Tibial artery (tissue), 4 donors: ENCODE measurements at regions not wholly inside any gene's neighbourhood (a gene's known extent, or its start where the extent isn't known, plus 50 kb on each side); places are given as distances from the start of the nearest gene placed in this dataset.
A peak's percentile ranks its signal among the peaks of the same experiment; 100 is the strongest.

Experiments used
- DNase-seq, 2 donors: peaks; one replicate each; pipeline ENCODE4 v3.0.0-alpha.2; 2019
- H3K27ac ChIP-seq, 2 donors: fragments of 200-600 bp; sonication (generic) in 1 of 2; 1 replicate in 1 of 2; 2 replicates in 1 of 2; pipeline ENCODE4 v1.5.1; 2018 to 2019; ENCODE audit warnings: mild to moderate bottlenecking in 1 of 2
- H3K27me3 ChIP-seq, 2 donors: fragments of 200-600 bp; sonication (generic) in 1 of 2; one replicate each; pipeline versions ENCODE4 v1.5.1 to v1.6.0; 2016 to 2019
- H3K36me3 ChIP-seq, 3 donors: fragments of 200-600 bp; sonication (generic) in 2 of 3; one replicate each; pipeline ENCODE4 v1.5.1; 2016 to 2019; ENCODE audit warnings: mild to moderate bottlenecking in 2 of 3
- H3K4me1 ChIP-seq, 4 donors: fragments of 200-600 bp; sonication (generic) in 2 of 4; 1 replicate in 3 of 4; 2 replicates in 1 of 4; pipeline ENCODE4 v1.5.1; 2016 to 2019
- H3K4me3 ChIP-seq, 2 donors: fragments of 200-600 bp; sonication (generic) in 1 of 2; 1 replicate in 1 of 2; 2 replicates in 1 of 2; pipeline ENCODE4 v1.5.1; 2018 to 2019; ENCODE audit warnings: mild to moderate bottlenecking in 2 of 2
- H3K9me3 ChIP-seq, 3 donors: fragments of 200-600 bp; sonication (generic) in 1 of 3; one replicate each; pipeline ENCODE4 v1.5.1; 2016 to 2019
- CTCF ChIP-seq, 2 experiments: fragments of 200-600 bp in 1 of 2; fragments of 450-650 bp in 1 of 2; IDR thresholded peaks; one replicate each; pipeline ENCODE4 v1.5.1; 2017 to 2019; ENCODE audit warnings: antibody characterized with exemption in 2 of 2, mild to moderate bottlenecking in 1 of 2, moderate library complexity in 1 of 2
- intact Hi-C: fragments of 100-400 bp; cut with DNase I; formaldehyde crosslinking; loops from one replicate; pipeline ENCODE4 v1.15.0; 2023; ENCODE audit warnings: low total_unique reads

DNA sequence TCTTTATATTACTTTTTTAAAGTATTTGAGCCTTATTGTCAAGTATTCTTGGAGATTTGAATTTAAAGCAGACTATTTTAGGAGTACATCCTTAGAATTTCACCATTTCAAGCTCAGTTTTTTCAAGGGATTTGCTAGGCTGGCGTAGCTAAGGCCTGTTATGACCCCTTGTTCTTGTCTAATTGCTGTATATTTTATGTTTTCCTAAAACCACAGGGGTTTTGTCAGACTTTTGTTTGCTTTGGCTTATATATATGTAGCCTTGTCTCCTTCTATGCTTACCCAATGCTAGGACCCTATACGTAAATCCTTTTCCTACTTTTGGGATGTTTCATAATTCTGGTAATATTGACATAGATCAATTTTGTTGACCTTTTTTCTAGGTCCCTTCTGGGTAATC lies 147.0 kb upstream of the SYT10 start:
- DNase-seq = no peak
- intact Hi-C loops = no loop called here
- no peak for TF ChIP-seq CTCF (IDR thresholded peaks at IDR 0.05)
- Histone ChIP-seq H3K4me1 (no peaks in the 10 kb centered on the region), H3K4me3 (no peak overlapping the region), H3K36me3 (no peaks in the 10 kb centered on the region), H3K27ac (no peak overlapping the region), H3K9me3 (no peaks in the 10 kb centered on the region), H3K27me3 (no peaks in the 10 kb centered on the region)

DNA sequence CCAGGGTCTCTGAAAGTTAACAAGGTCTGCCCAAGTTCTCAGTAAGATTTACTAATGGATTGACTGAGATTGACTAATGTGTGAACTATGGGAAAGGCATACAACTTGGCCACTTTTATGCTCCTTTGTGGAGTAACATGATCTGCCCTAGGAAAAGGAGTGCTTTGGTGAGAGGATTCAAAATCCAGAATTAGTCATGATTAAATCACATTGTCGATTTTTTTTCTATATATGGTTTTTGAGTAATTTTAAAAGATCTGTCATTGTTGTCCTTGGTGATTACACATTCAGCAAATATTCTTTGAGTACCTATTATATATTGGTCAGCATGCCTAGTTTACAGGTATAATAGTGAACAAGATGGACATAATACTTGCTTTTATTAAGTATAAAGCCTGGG lies 147.7 kb upstream of the SYT10 start:
- no peaks in the 10 kb centered on the region for H3K9me3 ChIP-seq
- no peak overlapping the region for H3K27ac ChIP-seq
- intact Hi-C loops = no loop called here
- H3K4me3 ChIP-seq = no peak overlapping the region
- no peak for TF ChIP-seq CTCF (IDR thresholded peaks at IDR 0.05)
- no peak for DNase-seq
- no peaks in the 10 kb centered on the region for H3K27me3 ChIP-seq
- no peaks in the 10 kb centered on the region for H3K36me3 ChIP-seq
- H3K4me1 ChIP-seq = no peaks in the 10 kb centered on the region

- Histone ChIP-seq H3K27ac (no peak overlapping the region), H3K4me3 (no peak overlapping the region), H3K9me3 (no peaks in the 10 kb centered on the region), H3K4me1 (no peaks in the 10 kb centered on the region), H3K27me3 (no peaks in the 10 kb centered on the region), H3K36me3 (no peaks in the 10 kb centered on the region)
- DNase-seq = peak in 1 of 2 donors; percentile 57
- intact Hi-C loops = no loop called here
- no peak for TF ChIP-seq CTCF (IDR thresholded peaks at IDR 0.05)
These were observed 148.4 kb upstream of the SYT10 start for GRCh38 chr12:33587784-33588712.

DNA sequence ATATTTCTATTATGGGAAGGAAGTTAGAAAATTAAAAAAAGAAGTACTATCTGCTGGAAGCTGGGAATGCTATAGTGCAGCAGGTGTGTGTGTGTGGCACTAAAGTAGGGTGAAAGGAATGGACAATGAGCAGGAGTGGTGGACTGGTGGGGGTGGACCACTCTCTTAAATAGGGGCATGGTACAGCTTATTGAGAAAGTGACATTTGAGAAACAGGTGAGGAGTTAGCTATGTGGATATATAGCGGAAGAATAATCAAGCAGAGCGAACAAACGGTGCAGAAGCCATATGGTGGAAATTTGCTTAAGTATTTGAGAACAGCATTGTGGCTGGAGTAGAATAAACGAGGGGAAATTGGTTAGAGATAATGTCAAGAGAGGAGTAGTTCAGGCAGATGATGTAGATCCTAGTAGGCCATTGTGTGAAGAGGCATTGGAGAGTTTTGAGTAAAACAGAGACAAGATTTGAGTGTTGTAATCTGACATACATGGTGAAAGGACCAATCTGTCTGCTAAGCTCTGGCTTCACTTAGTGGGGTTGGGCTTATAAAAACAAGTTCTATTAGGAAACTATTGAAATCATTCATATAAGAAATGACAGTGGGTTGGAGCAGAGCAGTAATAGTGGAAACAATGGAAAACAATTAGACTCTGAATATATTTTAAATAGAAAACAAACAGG lies 149.2 kb upstream of the SYT10 start:
- intact Hi-C loops = no loop called here
- no peak overlapping the region for H3K27ac ChIP-seq
- no peaks in the 10 kb centered on the region for H3K27me3 ChIP-seq
- DNase-seq = no peak
- H3K9me3 ChIP-seq = no peaks in the 10 kb centered on the region
- TF ChIP-seq CTCF (IDR thresholded peaks at IDR 0.05) = no peak
- H3K36me3 ChIP-seq = no peaks in the 10 kb centered on the region
- H3K4me3 ChIP-seq = no peak overlapping the region
- H3K4me1 ChIP-seq = no peaks in the 10 kb centered on the region

DNA sequence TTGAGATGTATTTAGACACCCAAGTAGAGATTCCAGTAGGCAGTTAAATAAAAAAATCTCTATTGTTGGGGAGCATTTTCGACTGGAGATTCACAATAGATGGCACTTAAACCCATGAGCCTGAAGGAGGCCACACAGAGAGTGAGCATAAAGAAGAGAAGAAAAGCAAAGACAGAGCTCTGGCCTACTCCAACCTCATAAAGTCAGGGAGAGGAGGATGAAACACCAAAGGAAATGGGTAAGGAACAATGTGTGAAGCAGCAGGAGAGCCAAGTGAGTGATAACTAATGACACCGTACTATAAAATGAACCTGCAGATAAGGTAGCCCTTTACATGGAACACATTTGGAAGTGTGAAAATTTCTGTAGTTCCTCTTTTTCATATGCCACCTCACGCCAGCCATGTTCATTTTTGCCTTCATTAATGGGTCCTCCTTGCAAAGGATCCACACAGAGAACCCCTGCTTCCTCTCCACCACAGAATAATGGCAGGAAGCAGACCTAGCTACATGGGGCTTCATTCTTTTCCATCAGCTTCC lies 150.0 kb upstream of the SYT10 start:
- Histone ChIP-seq H3K36me3 (no peaks in the 10 kb centered on the region), H3K9me3 (no peaks in the 10 kb centered on the region), H3K4me3 (no peak overlapping the region), H3K4me1 (no peaks in the 10 kb centered on the region), H3K27ac (no peak overlapping the region), H3K27me3 (no peaks in the 10 kb centered on the region)
- no peak for TF ChIP-seq CTCF (IDR thresholded peaks at IDR 0.05)
- no peak for DNase-seq
- intact Hi-C loops = no loop called here
